NCI-H69 (cell line): ENCODE measurements at regions not wholly inside any gene's neighbourhood (a gene's known extent, or its start where the extent isn't known, plus 50 kb on each side); places are given as distances from the start of the nearest gene placed in this dataset.

Experiments
- DNase-seq: peaks from one replicate; lab custom pipeline; 2025; lab: John Stamatoyannopoulos, UW

DNA sequence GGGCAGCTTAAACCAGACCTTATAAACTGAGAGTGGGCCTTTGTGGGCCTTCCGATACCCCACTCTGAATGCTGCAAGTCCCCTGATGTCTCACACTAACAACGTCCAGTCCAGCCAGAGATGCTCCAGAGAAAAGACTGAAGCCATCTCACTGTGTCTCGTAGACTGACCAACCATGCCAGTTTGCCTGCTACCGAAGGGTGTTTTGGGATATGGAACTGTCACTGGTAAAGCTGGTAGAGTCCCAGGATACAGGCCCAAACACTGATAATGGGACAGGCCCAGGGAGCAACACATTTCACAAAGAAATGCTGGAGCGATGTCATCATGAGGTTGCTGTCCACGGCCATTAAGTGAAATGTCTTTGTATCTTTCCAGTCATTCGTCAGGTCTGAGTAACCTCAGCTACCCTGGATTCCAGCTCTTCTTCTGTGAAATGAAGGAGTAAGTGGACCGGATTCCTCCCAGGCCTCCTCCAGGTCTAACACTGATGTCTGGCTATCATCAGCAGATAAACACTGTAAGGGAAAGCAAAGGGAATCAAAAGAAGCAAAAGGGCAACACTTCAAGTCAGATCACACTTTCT, 81.6 kb downstream of the SLC5A7 start:
- no peak for DNase-seq

DNA sequence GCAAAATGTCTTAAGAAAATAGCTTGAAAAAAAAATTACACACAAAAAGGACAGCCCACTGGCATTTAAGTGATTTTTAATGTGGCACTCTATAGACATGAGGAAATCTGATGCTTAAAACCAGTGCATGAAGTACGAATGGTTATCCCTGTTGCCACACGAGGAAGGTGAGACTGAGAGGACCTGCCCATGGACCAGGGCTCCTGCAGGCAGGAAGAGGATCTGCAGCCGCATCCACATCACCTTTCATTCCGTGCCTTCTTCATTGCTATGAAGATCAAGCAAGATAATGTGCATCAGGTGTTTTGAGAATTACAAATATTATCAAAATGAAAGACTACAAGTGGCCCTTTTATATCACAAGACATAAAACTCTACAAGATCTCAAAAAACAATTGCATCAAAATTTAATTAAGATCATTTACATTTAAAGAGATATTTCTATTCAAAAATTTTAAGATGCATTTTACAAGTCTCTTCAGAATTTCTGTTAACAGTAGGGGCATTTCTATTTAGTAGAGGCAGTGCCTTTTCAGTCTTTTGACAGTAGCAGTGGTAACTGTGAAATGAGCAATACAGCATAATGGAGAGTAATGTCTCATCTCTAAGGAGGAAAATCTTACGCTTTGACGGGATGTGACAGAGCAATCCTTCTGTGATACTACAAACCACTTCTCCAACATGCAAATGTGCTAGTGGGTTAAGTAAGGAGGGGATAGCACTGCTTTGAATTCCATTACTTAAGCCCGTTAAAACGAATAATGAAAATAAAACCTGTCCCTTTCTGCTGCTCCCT, 83.4 kb downstream of the SLC5A7 start:
- DNase-seq = peak; percentile 2

DNA sequence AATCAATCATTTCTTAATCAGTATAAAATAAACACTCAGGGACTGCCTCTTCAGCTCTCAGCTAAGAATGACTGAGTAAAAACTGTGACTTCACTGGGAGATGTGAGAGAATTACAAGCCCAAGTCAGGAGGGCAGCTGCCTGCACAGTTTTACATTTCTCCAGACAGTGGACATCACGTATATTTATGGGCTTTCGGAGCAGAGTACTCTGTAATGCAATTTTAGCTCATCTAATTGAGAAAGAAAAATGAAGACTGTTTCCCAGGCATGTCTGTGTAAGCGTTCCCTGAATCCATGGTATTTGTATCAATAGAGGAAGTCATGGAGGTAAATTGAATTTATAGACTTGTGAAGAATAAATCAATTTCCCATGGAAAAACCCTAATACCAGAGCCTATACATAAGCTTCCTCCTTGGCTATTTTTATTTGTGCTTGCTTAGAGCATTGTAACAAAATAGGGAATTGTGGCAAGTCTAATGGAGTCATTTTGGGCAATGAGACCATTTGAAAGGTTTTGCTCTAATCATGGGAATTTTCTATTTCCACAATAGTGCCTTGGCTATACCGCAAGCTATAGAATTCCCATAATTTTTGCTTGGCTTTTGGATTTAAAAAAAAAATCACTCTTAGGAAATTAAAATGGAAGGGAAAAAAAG, 87.2 kb downstream of the SLC5A7 start:
- DNase-seq = no peak

DNA sequence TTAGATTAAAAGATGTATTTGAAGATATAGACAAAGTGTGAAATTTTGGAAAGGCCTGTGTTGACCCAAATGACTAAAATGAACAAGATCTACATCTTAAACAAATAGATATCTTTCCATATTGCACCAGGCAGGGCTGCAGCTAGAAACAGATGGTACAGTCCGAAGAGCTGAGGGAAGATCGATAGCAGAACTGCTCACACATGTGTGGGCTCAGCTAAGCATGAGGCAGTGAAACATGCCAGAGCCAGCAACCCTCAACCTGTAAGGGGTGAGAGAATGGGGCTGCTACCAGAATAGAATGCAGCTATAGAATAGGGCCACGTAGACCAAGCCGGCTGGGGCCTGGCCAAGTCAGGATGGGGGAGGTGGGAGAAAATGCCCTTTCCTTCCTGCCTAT, 87.8 kb downstream of the SLC5A7 start:
- DNase-seq = no peak

DNA sequence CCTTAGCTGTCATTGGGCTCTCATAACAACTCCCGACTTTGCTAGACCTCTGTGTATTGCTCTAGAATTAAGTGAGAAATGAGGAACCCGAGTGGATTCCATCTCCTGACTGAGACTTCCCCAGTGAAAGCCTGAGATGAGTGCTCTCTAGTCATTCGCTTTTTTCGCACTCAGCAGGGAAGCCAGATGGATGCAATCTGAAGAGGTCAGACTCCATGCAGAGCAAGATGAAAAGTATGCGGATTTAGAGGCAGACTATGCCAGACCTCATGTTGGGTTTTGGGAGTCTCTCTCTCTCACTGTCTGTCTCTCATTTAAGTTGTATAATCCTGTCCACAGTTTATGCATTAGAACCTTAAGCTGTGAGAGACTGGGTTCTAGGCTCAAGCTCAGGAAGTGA, 88.6 kb downstream of the SLC5A7 start:
- no peak for DNase-seq

DNA sequence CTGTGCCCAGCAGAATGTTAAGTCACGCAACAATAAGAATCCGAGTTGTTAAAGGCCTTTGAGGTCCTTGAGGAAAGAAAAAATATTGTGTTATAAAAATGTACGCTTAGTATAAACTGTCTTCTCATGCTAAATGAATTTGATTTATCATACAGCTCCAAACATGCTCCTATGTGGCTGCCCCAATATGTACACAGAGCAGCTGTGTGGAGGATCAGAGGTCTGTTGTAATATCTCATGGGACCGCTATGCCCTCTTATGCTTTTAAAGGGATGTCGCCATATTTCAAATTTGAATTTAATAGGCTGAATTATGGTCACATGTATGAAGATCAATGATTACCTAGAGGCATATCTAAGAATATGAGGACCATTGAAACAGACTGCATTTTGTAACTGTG, 90.2 kb downstream of the SLC5A7 start:
- DNase-seq = no peak

DNA sequence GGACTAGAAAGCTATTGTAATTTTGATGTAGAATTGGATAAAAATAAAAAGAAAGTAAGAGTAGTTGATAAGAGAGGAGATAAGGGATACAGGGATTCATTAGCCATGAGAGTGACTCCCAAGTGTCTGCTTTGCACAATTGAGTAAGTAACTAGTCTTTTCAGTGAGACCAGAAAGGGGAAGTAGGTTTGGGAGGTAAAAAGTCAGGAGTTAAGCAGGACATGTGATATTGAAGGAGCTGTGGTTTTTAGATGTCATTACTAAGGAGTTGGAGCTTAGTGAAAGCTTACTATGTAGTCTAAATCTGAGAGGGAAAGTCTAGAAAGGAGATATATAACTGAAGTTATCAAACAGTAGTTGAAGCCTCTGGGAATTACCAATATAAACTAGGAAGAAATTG, 93.4 kb downstream of the SLC5A7 start:
- no peak for DNase-seq

DNA sequence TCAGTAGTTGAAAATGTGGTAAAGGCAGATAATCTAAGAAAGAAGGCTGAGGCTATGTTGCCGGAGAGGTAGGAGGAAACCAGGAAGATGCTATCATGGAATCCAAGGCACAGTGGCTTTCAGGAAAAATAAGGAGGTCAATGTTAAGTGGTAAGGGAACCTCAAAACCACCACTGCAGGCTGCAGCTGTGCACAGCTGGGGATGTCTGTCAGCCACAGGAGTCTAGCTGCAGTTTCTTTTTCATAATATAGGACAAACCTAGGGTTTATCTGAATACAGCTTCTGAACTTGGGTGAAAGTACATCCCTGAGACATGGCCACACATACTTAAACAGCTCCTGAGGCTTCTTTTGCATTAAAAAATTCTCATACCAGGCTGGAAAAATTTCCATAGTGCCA, 93.9 kb downstream of the SLC5A7 start:
- DNase-seq = no peak

DNA sequence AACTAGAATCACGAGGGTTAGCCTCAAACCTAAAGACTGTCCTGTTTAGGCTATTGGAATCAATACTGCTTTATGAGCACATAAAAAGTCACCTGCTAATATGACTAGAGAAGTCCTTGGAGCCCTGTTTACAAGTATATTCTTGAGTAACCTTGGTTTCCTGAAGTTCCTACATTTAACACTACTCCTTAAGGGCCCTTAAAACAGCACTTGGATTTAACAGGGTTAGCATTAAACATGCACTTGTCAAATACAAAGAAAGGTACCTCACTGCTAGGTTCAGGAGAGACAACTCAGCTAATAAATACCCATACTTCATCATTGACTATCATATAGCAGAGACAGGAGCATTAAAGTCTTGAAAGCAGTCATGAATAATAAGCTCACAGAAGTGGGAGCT, 96.7 kb downstream of the SLC5A7 start:
- DNase-seq = no peak

DNA sequence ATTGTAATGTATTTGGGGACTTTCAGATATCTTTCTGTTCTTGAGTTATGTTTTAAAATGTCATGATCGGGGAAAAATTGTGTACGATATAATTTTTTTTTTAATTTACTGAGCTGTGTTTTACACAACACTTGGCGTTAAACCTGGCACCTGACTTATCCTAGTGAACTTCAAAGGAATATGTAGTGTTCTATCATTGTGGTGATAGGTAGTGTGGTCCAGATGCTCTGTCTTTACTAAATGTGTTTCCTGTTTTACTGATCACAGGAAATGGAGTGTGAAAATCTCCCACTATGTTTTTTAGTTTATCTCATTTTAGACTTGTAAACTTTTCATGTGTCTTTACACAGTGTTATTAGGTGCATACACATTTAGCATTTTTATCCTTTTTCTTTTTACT, 98.0 kb downstream of the SLC5A7 start:
- DNase-seq = no peak

DNA sequence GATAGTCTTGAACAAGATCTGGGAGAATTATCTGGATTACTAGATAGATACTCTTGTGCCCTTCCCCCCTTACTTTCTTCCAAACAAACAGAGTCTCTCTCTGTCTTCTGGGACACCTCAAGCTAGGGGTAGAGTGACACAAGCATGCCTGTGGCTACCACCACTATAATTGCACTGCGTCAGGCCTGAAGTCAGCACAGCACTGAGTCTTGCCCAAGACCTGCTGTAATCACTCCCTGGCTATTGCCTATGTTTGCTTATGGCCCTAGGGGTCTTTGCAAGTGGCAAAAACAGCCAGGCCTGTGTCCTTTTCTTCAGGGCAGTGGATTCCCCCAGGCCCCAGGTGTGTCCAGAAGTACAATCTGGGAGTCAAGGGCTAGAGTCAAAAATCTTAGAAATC, 106.6 kb downstream of the SLC5A7 start:
- DNase-seq = no peak

DNA sequence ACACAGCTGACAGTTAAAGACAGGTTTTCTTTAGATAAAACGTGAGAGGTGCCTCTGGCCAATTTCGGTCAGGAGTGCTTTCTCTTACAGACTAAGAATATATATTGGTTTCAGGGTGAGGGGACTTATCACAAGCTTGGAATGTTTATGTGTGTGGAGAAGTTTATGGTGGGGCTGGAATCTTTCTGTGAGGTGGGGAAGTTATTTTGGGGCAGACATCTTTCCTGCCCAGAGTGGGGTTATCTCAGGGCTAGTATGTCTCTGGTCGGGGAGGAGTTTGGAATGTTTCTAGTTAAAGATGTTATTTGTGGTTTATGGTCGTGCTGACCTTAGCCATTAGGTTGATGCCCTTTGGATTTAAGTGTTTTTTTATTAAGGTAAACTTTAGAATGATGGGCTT, 115.2 kb downstream of the SLC5A7 start:
- DNase-seq = no peak

DNA sequence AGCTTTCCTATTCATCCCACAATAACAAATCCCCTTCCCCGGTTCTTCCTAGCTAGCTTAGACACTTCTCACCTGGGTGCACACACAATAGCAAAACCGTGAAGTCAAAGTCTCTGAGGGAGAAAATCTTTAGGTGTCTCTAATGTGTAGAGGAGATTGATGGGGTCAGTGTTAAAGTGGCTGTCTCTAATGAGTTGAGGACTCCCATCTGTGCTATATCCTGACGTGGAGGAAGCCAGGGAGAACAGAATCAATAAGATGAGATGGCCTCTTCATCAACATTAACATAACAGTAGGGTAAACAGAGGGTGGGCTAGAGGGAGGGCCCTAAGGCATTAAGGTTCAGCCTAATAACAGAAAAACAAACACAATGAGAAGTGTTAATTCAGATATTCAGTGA, 120.4 kb downstream of the SLC5A7 start:
- DNase-seq = peak; percentile 76

DNA sequence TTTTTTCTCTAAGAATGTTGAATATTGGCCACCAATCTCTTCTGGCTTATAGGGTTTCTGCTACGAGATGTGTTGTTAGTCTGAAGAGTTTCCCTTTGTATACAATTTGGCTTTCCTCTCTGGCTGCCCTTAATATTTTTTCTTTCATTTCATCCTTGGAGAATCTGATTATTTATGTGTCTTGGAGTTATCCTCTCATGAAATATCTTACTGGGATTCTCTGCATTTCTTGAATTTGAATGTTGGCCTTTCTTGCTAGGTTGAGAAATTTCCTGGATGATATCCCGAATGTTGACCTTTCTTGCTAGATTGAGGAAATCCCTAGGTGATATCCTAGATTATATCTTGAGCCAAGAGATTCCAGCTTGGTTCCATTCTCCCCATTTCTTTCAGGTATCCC, 125.6 kb downstream of the SLC5A7 start:
- no peak for DNase-seq

DNA sequence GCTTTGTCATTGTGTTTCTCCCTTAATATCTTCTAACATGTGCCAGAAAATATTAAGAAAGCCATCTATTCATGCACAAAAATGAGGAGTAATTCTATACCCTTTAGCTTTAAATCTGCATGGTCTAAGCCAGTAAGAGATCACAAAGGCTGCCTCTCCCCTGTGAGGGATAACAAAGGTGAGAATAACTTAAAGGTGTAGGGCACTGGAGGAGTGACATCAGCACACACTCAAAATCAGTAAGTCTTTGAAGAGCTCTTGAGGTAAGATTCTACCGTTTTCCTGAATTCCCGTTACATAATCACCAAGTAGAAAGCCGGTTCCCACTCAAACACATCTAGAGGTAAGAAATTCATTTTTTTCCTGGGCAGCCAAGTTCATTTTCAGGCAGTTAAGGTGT, 123.9 kb upstream of the SULT1C3 start:
- no peak for DNase-seq

DNA sequence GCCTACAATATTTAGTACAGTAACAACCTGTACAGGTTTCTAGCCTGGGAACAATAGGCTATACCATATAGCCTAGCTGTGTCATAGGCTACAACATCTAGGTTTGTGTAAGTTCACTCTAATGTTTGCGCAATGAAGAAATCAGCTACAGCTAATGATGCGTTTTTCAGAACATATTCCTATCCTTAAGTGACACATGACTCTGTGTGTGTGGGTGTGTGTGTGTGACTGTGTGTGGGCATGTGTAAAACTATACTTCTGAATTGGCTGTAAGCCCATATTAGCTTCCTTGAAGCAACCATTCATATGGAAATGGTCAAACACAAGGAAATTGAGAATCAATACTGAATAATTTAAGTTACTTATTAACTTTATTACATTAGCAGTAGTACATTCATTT, 120.8 kb upstream of the SULT1C3 start:
- DNase-seq = no peak

DNA sequence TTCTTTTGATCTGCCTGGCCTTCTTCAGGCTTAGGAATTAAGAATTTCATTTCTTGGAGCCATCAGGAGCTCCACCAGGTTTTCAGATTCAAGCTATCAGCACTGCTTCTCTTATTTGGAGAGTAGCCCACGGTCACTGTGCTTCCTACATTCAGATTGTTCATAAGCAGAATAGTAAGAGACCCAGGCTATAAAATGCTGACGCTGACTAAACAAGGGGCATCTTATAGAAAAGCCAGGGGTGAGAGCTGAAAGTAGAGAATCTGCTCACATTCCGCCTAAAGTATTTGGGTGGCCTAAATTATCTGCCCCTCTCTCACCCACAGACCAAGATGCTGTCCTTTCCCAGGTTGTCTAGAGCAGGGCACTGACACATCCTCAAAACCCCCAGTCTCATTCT, 120.3 kb upstream of the SULT1C3 start:
- DNase-seq = no peak

DNA sequence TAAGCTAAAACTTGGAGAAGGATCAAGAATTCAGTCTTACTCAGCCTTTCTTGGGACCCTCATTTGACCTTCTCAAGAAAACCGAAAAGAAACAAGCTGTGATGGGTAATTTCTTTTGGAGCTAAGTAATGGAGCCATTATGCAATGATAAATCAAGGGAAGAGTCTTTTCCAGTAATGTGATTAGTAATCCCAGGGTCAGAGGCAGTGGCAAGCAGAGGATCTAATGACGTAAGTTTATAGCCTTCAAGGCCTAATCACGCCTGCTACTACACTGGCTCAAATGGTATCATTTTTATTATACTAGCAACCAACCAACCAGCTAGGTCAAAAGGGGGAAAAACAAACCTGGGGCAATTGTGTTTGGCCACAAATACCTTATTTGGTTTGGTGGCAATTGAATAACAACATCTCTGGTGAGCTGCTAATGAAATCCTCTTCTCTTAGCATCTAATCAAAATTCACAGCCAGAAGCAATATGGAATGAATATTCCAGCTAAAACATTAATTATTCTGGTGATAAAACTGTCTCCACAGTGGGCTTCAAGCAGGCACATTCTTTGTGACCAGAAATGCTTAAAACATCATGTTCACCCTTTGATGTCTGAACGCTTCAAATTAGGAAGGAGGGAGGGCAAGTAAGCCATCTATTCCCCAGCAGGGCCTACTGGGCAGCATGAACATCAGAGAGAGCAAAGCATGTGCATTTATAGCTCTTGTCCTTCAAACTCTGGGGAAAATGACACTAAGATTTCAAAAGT, 114.9 kb upstream of the SULT1C3 start:
- DNase-seq = no peak

DNA sequence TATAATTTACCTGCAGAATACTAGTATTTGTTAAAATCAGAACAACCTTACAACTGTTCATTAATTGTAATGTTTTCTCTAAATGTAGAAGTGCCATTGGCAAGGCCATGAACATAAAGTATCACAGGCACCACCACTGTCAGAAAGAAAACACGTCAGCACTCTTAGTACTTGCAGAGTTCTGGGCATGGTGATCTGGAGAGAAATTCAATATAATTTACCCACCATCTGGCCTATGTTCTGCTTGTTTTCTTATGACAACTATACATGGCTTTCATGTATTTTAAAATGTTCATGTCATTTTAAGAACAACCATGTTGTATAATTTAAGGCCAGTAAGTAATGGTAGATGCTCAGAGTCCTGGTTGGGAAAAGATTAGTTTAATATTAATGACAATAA, 114.2 kb upstream of the SULT1C3 start:
- DNase-seq = no peak

DNA sequence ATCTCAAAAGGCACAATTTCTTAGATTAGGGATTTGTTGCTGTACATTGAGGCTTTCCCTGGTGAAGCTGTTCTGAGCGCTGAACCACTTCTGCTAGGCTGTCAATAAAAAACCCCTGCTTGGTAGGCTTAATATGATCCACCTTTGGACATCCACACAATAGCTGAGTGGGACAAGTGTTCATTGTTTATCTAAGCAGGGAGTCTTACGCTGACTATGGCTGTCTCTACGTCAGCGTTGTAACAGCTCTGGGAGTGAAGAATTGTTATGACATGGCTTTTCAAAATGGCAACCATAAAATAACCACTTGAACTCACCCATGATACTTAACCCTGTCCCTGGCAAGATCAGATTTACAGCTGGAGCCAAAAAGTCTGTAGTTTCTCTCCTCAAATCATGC, 111.5 kb upstream of the SULT1C3 start:
- peak; percentile 23 for DNase-seq

DNA sequence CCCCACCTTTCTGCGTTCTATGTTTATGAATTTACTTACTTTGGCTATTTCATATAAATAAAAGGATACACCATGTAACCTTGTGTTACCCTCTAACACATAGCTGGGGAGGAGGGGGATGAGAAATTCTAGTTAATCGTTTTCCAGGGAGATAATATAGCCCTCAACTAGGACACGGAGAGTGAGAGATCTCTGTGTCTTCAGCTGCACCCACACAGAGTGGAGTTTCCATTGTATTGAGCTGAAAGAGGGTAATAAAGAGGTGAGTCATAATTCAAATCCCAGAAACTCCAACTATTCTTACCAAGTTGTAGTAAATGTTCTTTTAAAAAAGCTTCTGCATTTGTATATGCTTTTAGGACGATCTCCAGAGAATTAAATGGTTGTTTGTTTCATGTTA, 110.1 kb upstream of the SULT1C3 start:
- DNase-seq = peak; percentile 1

DNA sequence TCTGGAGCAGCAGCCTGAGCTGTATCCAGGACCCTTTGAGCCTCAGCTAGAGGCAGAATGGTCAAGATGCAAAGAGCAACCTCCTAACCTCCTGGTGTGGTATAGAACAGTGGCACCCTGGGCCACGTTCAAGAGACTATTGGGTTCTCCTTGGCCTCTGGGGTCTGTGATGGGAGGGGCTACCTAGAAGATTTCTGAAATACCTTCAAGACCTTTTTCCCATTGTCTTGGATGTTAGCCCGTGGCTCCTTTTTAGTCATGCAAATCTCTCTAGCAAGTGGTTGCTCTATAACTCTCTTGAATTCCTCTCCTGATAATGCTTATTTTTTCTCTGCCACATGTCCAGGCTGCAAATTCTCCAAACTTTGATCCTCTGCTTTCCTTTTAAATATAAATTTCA, 106.3 kb upstream of the SULT1C3 start:
- no peak for DNase-seq

DNA sequence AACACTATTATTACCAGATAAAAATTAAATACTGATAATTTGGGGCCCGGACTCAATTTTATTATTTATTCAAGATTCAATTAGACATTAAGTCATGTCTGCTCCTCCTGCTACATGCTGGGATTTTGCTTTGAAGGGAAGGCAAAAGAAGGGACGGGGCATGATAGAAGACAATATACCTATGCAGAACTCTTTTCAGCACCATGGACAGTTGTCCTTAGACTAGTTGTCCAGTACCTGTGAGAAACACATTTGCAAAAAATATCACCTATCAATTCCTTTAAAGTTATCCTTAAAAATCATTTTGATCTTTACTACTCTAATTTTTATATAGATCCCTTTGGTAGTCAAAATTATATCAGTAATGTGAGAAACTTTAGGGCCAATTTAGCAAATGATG, 100.2 kb upstream of the SULT1C3 start:
- DNase-seq = no peak
